ENCODE measurements at regions not wholly inside any gene's neighbourhood (a gene's known extent, or its start where the extent isn't known, plus 50 kb on each side); places are given as distances from the start of the nearest gene placed in this dataset.

- TF ChIP-seq CTCF (conservative IDR thresholded peaks at IDR 0.05; ENCODE audit: low read length) = no peak
- TF ChIP-seq EZH2phosphoT487 (IDR thresholded peaks at IDR 0.05; ENCODE audit: borderline replicate concordance) = no peak
Observed at GRCh38 chr21:14740692-14741091, 194.6 kb upstream of the SAMSN1 start.

All from Loucy (cell line).